Central memory CD8-positive, alpha-beta T cell (primary cell): ENCODE measurements at regions not wholly inside any gene's neighbourhood (a gene's known extent, or its start where the extent isn't known, plus 50 kb on each side); places are given as distances from the start of the nearest gene placed in this dataset.

Experiments
- ATAC-seq: fragments of 150-1000 bp; cut with Tn5 transposase; replicated peaks from 2 replicates; pipeline ENCODE4 v1.10.0; 2022; ENCODE audit warnings: mild to moderate bottlenecking, moderate FRiP score, moderate number of reproducible peaks; ENCODE audit not compliant: poor library complexity, severe bottlenecking; ENCODE audit errors: extremely low read depth
- DNase-seq, 2 donors: peaks; one replicate each; pipeline ENCODE4 v3.0.0; 2021; ENCODE audit warnings: low spot score in 2 of 2
- H3K27ac Mint-ChIP-seq: one replicate; pipeline ENCODE4 v1.8.0; 2022; ENCODE audit warnings: low read depth, mild to moderate bottlenecking, moderate library complexity, mixed read lengths
- H3K27me3 Mint-ChIP-seq: one replicate; pipeline ENCODE4 v1.8.0; 2022; ENCODE audit warnings: mixed read lengths
- H3K36me3 Mint-ChIP-seq: one replicate; pipeline ENCODE4 v1.8.0; 2022; ENCODE audit warnings: mild to moderate bottlenecking, moderate library complexity, mixed read lengths; ENCODE audit not compliant: insufficient read depth
- H3K4me1 Mint-ChIP-seq: one replicate; pipeline ENCODE4 v1.8.0; 2022; ENCODE audit warnings: mixed read lengths
- H3K4me3 Mint-ChIP-seq: one replicate; pipeline ENCODE4 v1.8.0; 2022; ENCODE audit warnings: mild to moderate bottlenecking, moderate library complexity, mixed read lengths
- H3K9me3 Mint-ChIP-seq: one replicate; pipeline ENCODE4 v1.8.0; 2022; ENCODE audit warnings: mixed read lengths

GRCh38 chr4:171573181-171573580, 240.0 kb upstream of the GALNTL6 start:
- H3K4me1 Mint-ChIP-seq, result no peaks in the 10 kb centered on the region
- peaks cover 6% of the 10 kb centered on the region for H3K9me3 Mint-ChIP-seq
- H3K27ac Mint-ChIP-seq, result no peak overlapping the region
- no peaks in the 10 kb centered on the region for H3K27me3 Mint-ChIP-seq
- DNase-seq, result no peak
- H3K36me3 Mint-ChIP-seq, result no peaks in the 10 kb centered on the region
- no peak for ATAC-seq
- H3K4me3 Mint-ChIP-seq, result no peak overlapping the region

- no peak for ATAC-seq
- Mint-ChIP-seq H3K4me1 (no peaks in the 10 kb centered on the region), H3K36me3 (peaks cover 2% of the 10 kb centered on the region), H3K4me3 (no peak overlapping the region), H3K9me3 (peaks cover 10% of the 10 kb centered on the region), H3K27ac (no peak overlapping the region), H3K27me3 (no peaks in the 10 kb centered on the region)
- DNase-seq, result no peak
These were observed 247.9 kb upstream of the GALNTL6 start for GRCh38 chr4:171565130-171565788.

- ATAC-seq, result no peak
- Mint-ChIP-seq H3K27ac (no peak overlapping the region), H3K27me3 (no peaks in the 10 kb centered on the region), H3K9me3 (peaks cover 10% of the 10 kb centered on the region), H3K4me3 (no peak overlapping the region), H3K36me3 (no peaks in the 10 kb centered on the region), H3K4me1 (no peaks in the 10 kb centered on the region)
- DNase-seq, result no peak
These were observed 251.8 kb upstream of the GALNTL6 start for GRCh38 chr4:171561419-171561818.

GRCh38 chr4:171553961-171554360, 259.2 kb upstream of the GALNTL6 start:
- ATAC-seq (no peak), DNase-seq (no peak)
- no peaks in the 10 kb centered on the region for H3K27me3 Mint-ChIP-seq
- peaks cover 2% of the 10 kb centered on the region for H3K36me3 Mint-ChIP-seq
- no peak overlapping the region for H3K27ac Mint-ChIP-seq
- H3K4me1 Mint-ChIP-seq, result no peaks in the 10 kb centered on the region
- no peak overlapping the region for H3K4me3 Mint-ChIP-seq
- peaks cover 19% of the 10 kb centered on the region for H3K9me3 Mint-ChIP-seq

- Mint-ChIP-seq H3K27ac (no peak overlapping the region), H3K36me3 (no peaks in the 10 kb centered on the region), H3K4me1 (no peaks in the 10 kb centered on the region), H3K4me3 (no peak overlapping the region), H3K9me3 (peaks cover 28% of the 10 kb centered on the region), H3K27me3 (no peaks in the 10 kb centered on the region)
- ATAC-seq (no peak), DNase-seq (no peak)
These were observed 270.6 kb upstream of the GALNTL6 start for GRCh38 chr4:171542640-171543039.

- no peaks in the 10 kb centered on the region for H3K27me3 Mint-ChIP-seq
- H3K4me1 Mint-ChIP-seq, result no peaks in the 10 kb centered on the region
- ATAC-seq (no peak), DNase-seq (no peak)
- no peak overlapping the region for H3K4me3 Mint-ChIP-seq
- peaks cover 11% of the 10 kb centered on the region for H3K9me3 Mint-ChIP-seq
- no peaks in the 10 kb centered on the region for H3K36me3 Mint-ChIP-seq
- H3K27ac Mint-ChIP-seq, result no peak overlapping the region
These were observed 274.6 kb upstream of the GALNTL6 start for GRCh38 chr4:171538601-171539100.

GRCh38 chr4:171534391-171534790, 278.8 kb upstream of the GALNTL6 start:
- H3K4me1 Mint-ChIP-seq, result no peaks in the 10 kb centered on the region
- H3K27ac Mint-ChIP-seq, result no peak overlapping the region
- no peak for ATAC-seq
- H3K27me3 Mint-ChIP-seq, result no peaks in the 10 kb centered on the region
- H3K4me3 Mint-ChIP-seq, result no peak overlapping the region
- no peaks in the 10 kb centered on the region for H3K36me3 Mint-ChIP-seq
- peaks cover 5% of the 10 kb centered on the region for H3K9me3 Mint-ChIP-seq
- no peak for DNase-seq

- no peak for ATAC-seq
- H3K36me3 Mint-ChIP-seq, result no peaks in the 10 kb centered on the region
- no peaks in the 10 kb centered on the region for H3K27me3 Mint-ChIP-seq
- no peak overlapping the region for H3K27ac Mint-ChIP-seq
- H3K9me3 Mint-ChIP-seq, result peaks cover 5% of the 10 kb centered on the region
- no peaks in the 10 kb centered on the region for H3K4me1 Mint-ChIP-seq
- H3K4me3 Mint-ChIP-seq, result no peak overlapping the region
- DNase-seq, result no peak
These were observed 280.2 kb upstream of the GALNTL6 start for GRCh38 chr4:171532968-171533367.

- ATAC-seq (no peak), DNase-seq (no peak)
- H3K4me3 Mint-ChIP-seq, result no peak overlapping the region
- H3K27me3 Mint-ChIP-seq, result no peaks in the 10 kb centered on the region
- H3K27ac Mint-ChIP-seq, result no peak overlapping the region
- H3K9me3 Mint-ChIP-seq, result peaks cover 21% of the 10 kb centered on the region
- no peaks in the 10 kb centered on the region for H3K36me3 Mint-ChIP-seq
- H3K4me1 Mint-ChIP-seq, result no peaks in the 10 kb centered on the region
These were observed 288.3 kb upstream of the GALNTL6 start for GRCh38 chr4:171524903-171525302.

- no peak for ATAC-seq
- no peak overlapping the region for H3K4me3 Mint-ChIP-seq
These were observed 291.5 kb upstream of the GALNTL6 start for GRCh38 chr4:171521726-171522125.

GRCh38 chr4:171519457-171519856, 293.7 kb upstream of the GALNTL6 start:
- Mint-ChIP-seq H3K36me3 (no peaks in the 10 kb centered on the region), H3K27me3 (no peaks in the 10 kb centered on the region), H3K4me3 (no peak overlapping the region), H3K27ac (no peak overlapping the region), H3K9me3 (peaks cover 20% of the 10 kb centered on the region), H3K4me1 (no peaks in the 10 kb centered on the region)
- no peak for ATAC-seq
- no peak for DNase-seq

More at GRCh38 chr4:171521726-171522125, 291.5 kb upstream of the GALNTL6 start:
- Mint-ChIP-seq H3K9me3 (peaks cover 27% of the 10 kb centered on the region), H3K4me1 (no peaks in the 10 kb centered on the region), H3K36me3 (no peaks in the 10 kb centered on the region), H3K27me3 (no peaks in the 10 kb centered on the region), H3K27ac (no peak overlapping the region)
- no peak for DNase-seq

- DNase-seq (no peak), ATAC-seq (no peak)
- Mint-ChIP-seq H3K27ac (no peak overlapping the region), H3K27me3 (no peaks in the 10 kb centered on the region), H3K4me3 (no peak overlapping the region), H3K4me1 (no peaks in the 10 kb centered on the region), H3K36me3 (no peaks in the 10 kb centered on the region), H3K9me3 (peaks cover 26% of the 10 kb centered on the region)
These were observed 295.3 kb upstream of the GALNTL6 start for GRCh38 chr4:171517883-171518282.

GRCh38 chr4:171516694-171517093, 296.5 kb upstream of the GALNTL6 start:
- DNase-seq (no peak), ATAC-seq (no peak)
- Mint-ChIP-seq H3K9me3 (peaks cover 34% of the 10 kb centered on the region), H3K27ac (no peak overlapping the region), H3K4me3 (no peak overlapping the region), H3K27me3 (no peaks in the 10 kb centered on the region), H3K36me3 (no peaks in the 10 kb centered on the region), H3K4me1 (no peaks in the 10 kb centered on the region)
